B cell (primary cell): ENCODE measurements at regions not wholly inside any gene's neighbourhood (a gene's known extent, or its start where the extent isn't known, plus 50 kb on each side); places are given as distances from the start of the nearest gene placed in this dataset.

Experiments
- ATAC-seq: fragments of 200-7000 bp; cut with Tn5 transposase; one replicate; pipeline ENCODE4 v1.10.0; 2021; ENCODE audit warnings: low read depth, mild to moderate bottlenecking, moderate number of reproducible peaks, moderate library complexity
- CTCF ChIA-PET: fragments of 350-600 bp; sonication (Branson Sonifier 250); formaldehyde crosslinking; loops from one replicate; lab custom pipeline; 2021; ENCODE audit warnings: antibody characterized with exemption, inconsistent platforms; lab: Charles Lee
- POLR2A ChIA-PET: fragments of 350-600 bp; sonication (Branson Sonifier 250); formaldehyde crosslinking; loops from one replicate; lab custom pipeline; 2021; ENCODE audit warnings: antibody characterized with exemption; lab: Charles Lee
- DNase-seq: peaks from one replicate; pipeline ENCODE4 v3.0.0; 2013
- H2AFZ ChIP-seq: 2 replicates; pipeline ENCODE4 v1.6.1; 2012; ENCODE audit warnings: mild to moderate bottlenecking, low read depth, low read length; ENCODE audit not compliant: insufficient read depth, poor library complexity, severe bottlenecking
- H3K27ac ChIP-seq, 2 donors: 1 replicate in 1 of 2; 2 replicates in 1 of 2; pipeline ENCODE4 v1.5.1; 2012 to 2013; ENCODE audit warnings: low read length in 2 of 2, mild to moderate bottlenecking in 2 of 2, moderate library complexity in 1 of 2
- H3K27me3 ChIP-seq, 4 experiments: fragments of 200-600 bp in 1 of 4; sonication (generic) in 1 of 4; replicated peaks in 1 of 4; 1 replicate in 2 of 4; 2 replicates in 2 of 4; pipeline versions ENCODE4 v1.6.1 to v1.7.0; 2013 to 2016; ENCODE audit warnings: low read length in 3 of 4, mild to moderate bottlenecking in 2 of 4, mixed read lengths in 1 of 4, moderate library complexity in 1 of 4; ENCODE audit not compliant: insufficient read depth in 4 of 4, control insufficient read depth in 3 of 4; ENCODE audit errors: control extremely low read depth in 1 of 4
- H3K36me3 ChIP-seq, 2 experiments: replicated peaks in 1 of 2; 1 replicate in 1 of 2; 2 replicates in 1 of 2; pipeline versions ENCODE4 v1.6.1 to v1.7.1; 2013; ENCODE audit warnings: low read length in 1 of 2; ENCODE audit not compliant: insufficient read depth in 2 of 2, control insufficient read depth in 1 of 2; ENCODE audit errors: control extremely low read depth in 1 of 2, extremely low read depth in 1 of 2
- H3K4me1 ChIP-seq, 2 donors: fragments of 200-600 bp in 1 of 2; sonication (generic) in 1 of 2; 1 replicate in 1 of 2; 2 replicates in 1 of 2; pipeline versions ENCODE4 v1.5.1 to v1.6.1; 2013 to 2017; ENCODE audit warnings: low read length in 2 of 2; ENCODE audit not compliant: control insufficient read depth in 2 of 2, insufficient read depth in 2 of 2
- H3K4me2 ChIP-seq: replicated peaks from 2 replicates; pipeline ENCODE3; 2012; ENCODE audit warnings: mild to moderate bottlenecking, low read depth, low read length; ENCODE audit not compliant: poor library complexity, severe bottlenecking
- H3K4me3 ChIP-seq, 5 experiments: fragments of 200-600 bp in 1 of 5; sonication (generic) in 1 of 5; 1 replicate in 3 of 5; 2 replicates in 2 of 5; pipeline versions ENCODE4 v1.5.1 to v1.7.0; 2011 to 2016; ENCODE audit warnings: low read length in 4 of 5, mild to moderate bottlenecking in 4 of 5, low read depth in 2 of 5, control low read depth in 1 of 5, moderate library complexity in 1 of 5; ENCODE audit not compliant: insufficient read depth in 1 of 5; ENCODE audit errors: control extremely low read depth in 1 of 5, extremely low read depth in 1 of 5
- H3K79me2 ChIP-seq: fragments of 200-600 bp; sonication (generic); one replicate; pipeline ENCODE4 v1.6.0; 2016; ENCODE audit warnings: low read length; ENCODE audit not compliant: control insufficient read depth, insufficient read depth
- H3K9ac ChIP-seq: fragments of 200-600 bp; sonication (generic); 2 replicates; pipeline ENCODE4 v1.6.1; 2017; ENCODE audit warnings: mild to moderate bottlenecking, low read length, moderate library complexity
- H3K9me3 ChIP-seq, 3 donors: one replicate each; pipeline versions ENCODE4 v1.6.1 to v1.7.1; 2013; ENCODE audit warnings: low read length in 2 of 3; ENCODE audit not compliant: control insufficient read depth in 2 of 3, insufficient read depth in 1 of 3; ENCODE audit errors: control extremely low read depth in 1 of 3
- H4K20me1 ChIP-seq: 2 replicates; pipeline ENCODE4 v1.6.0; 2012; ENCODE audit warnings: mild to moderate bottlenecking, low read length; ENCODE audit not compliant: insufficient read depth, control insufficient read depth, poor library complexity, severe bottlenecking
- H3K27ac Mint-ChIP-seq: one replicate; pipeline ENCODE4 v1.8.0; 2021; ENCODE audit warnings: mixed read lengths
- H3K27me3 Mint-ChIP-seq: one replicate; pipeline ENCODE4 v1.8.0; 2021; ENCODE audit warnings: mixed read lengths
- H3K4me1 Mint-ChIP-seq: one replicate; pipeline ENCODE4 v1.8.0; 2021; ENCODE audit warnings: mixed read lengths
- H3K4me3 Mint-ChIP-seq: one replicate; pipeline ENCODE4 v1.8.0; 2021; ENCODE audit warnings: mixed read lengths
- H3K9me3 Mint-ChIP-seq: one replicate; pipeline ENCODE4 v1.8.0; 2022; ENCODE audit warnings: mixed read lengths; ENCODE audit not compliant: insufficient read depth
- CTCF ChIP-seq: fragments of 200-600 bp; IDR thresholded peaks from one replicate; pipeline ENCODE4 v1.8.0; 2022; ENCODE audit warnings: antibody characterized with exemption, mild to moderate bottlenecking
- EZH2 ChIP-seq: IDR thresholded peaks from 2 replicates; pipeline ENCODE4 v1.6.1; 2012; ENCODE audit warnings: borderline replicate concordance, low read depth, mild to moderate bottlenecking, moderate library complexity, low read length; ENCODE audit not compliant: insufficient read depth, poor library complexity, severe bottlenecking
- WGBS: methylation state at CpG from one replicate; pipeline ENCODE4 v1.1.5; 2013; ENCODE audit warnings: missing lambda C conversion rate; ENCODE audit not compliant: insufficient coverage; 5-methylcytosine and 5-hydroxymethylcytosine counted together
- intact Hi-C: fragments of 100-400 bp; cut with micrococcal nuclease; formaldehyde crosslinking; loops from one replicate; pipeline ENCODE4 v1.10.0; 2022

GRCh38 chr2:78564666-78565065 lies 460.8 kb upstream of the REG3G start:
- TF ChIP-seq CTCF (no peak), EZH2 (no peak)
- Histone ChIP-seq H4K20me1 (no peaks in the 10 kb centered on the region), H3K9me3 (no peaks in the 10 kb centered on the region), H3K27me3 (no peaks in the 10 kb centered on the region), H3K9ac (no peak overlapping the region), H3K36me3 (no peaks in the 10 kb centered on the region), H3K4me3 (no peak overlapping the region), H3K4me2 (no peak overlapping the region), H3K27ac (no peak overlapping the region), H2AFZ (no peak overlapping the region), H3K4me1 (no peaks in the 10 kb centered on the region), H3K79me2 (no peaks in the 10 kb centered on the region)
- CTCF ChIA-PET: no interaction called here
- Mint-ChIP-seq H3K27me3 (no peaks in the 10 kb centered on the region), H3K27ac (no peak overlapping the region), H3K4me1 (no peaks in the 10 kb centered on the region), H3K4me3 (no peak overlapping the region), H3K9me3 (peaks cover 6% of the 10 kb centered on the region)
- POLR2A ChIA-PET: no interaction called here
- DNase-seq (no peak), ATAC-seq (no peak)
- intact Hi-C loops: no loop called here

DNA sequence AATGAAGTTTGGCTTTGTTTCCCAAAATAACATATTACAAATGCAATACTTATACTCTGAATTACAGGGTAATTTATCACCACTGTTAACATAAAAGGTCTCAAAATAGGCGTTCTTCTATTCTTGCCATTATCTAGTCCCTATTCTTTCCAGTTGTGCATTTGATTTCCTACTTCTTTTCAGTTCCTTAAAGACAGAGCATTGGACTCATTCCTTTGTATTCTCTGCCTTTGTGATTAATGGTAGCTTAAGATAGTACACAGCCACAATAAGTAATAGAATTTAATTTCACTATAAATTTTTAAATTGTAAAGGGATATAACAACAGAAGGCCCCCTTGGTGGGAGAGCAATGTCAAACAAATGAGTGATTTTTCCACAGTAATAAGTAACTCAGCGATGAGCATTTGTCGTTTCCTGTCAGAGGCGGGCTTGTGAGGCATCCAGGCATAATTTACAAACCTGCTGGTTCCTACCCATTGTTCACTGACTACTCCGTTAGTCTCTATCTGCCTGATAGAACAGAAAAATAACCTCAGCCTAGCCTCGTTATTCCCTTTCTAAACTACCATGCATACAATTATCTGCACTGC lies 456.6 kb upstream of the REG3G start:
- intact Hi-C loops: no loop called here
- H3K9me3 Mint-ChIP-seq: peaks cover 6% of the 10 kb centered on the region
- H3K9ac ChIP-seq: no peak overlapping the region
- H3K9me3 ChIP-seq: peaks cover 0 to 4% (median 0%) of the 10 kb centered on the region in 3 donors
- ChIA-PET POLR2A (no interaction called here), CTCF (no interaction called here)
- DNase-seq: no peak
- H3K4me3 Mint-ChIP-seq: no peak overlapping the region
- no peaks in the 10 kb centered on the region for H3K79me2 ChIP-seq
- H3K4me2 ChIP-seq: no peak overlapping the region
- H3K36me3 ChIP-seq: no peaks in the 10 kb centered on the region
- no peaks in the 10 kb centered on the region for H3K4me1 Mint-ChIP-seq
- no peak overlapping the region for H3K27ac ChIP-seq
- H4K20me1 ChIP-seq: no peaks in the 10 kb centered on the region
- no peak overlapping the region for H3K4me3 ChIP-seq
- H3K27ac Mint-ChIP-seq: no peak overlapping the region
- no peaks in the 10 kb centered on the region for H3K4me1 ChIP-seq
- WGBS: 93% methylated on average over 4 of the region's 6 CpGs
- no peak for TF ChIP-seq EZH2
- no peak for TF ChIP-seq CTCF
- H3K27me3 Mint-ChIP-seq: no peaks in the 10 kb centered on the region
- H3K27me3 ChIP-seq: no peaks in the 10 kb centered on the region
- no peak overlapping the region for H2AFZ ChIP-seq
- ATAC-seq: no peak
